SK-N-SH (cell line): ENCODE measurements at regions not wholly inside any gene's neighbourhood (a gene's known extent, or its start where the extent isn't known, plus 50 kb on each side); places are given as distances from the start of the nearest gene placed in this dataset.
A peak's percentile ranks its signal among the peaks of the same experiment; 100 is the strongest.

Experiments
- CTCF ChIA-PET: fragments of 300-600, 350-600 bp; formaldehyde crosslinking; extraction: SDS; loops from one replicate; lab custom pipeline; 2021; lab: Yijun Ruan, JAX
- POLR2A ChIA-PET: fragments of 350-600 bp; sonication (Branson Sonifier 250); formaldehyde crosslinking; extraction: SDS; loops from one replicate; lab custom pipeline; 2020; ENCODE audit warnings: antibody characterized with exemption, inconsistent platforms; lab: Yijun Ruan, JAX
- DNase-seq: peaks from one replicate; pipeline ENCODE4 v3.0.0; 2012
- H2AFZ ChIP-seq: fragments of 200-600 bp; sonication (generic); 2 replicates; pipeline ENCODE4 v1.8.1; 2016; ENCODE audit warnings: antibody characterized with exemption, mild to moderate bottlenecking, low read depth
- H3F3A ChIP-seq: fragments of 200-600 bp; sonication (generic); replicated peaks from 2 replicates; pipeline ENCODE3; 2016; ENCODE audit warnings: antibody characterized with exemption, mild to moderate bottlenecking; ENCODE audit not compliant: insufficient read depth
- H3K27ac ChIP-seq, 2 experiments: fragments of 200-500 bp in 1 of 2; fragments of 200-600 bp in 1 of 2; sonication (Bioruptor generic) in 1 of 2; sonication (generic), shearing (Covaris generic) in 1 of 2; 2 replicates each; pipeline versions ENCODE4 v1.5.1 to v1.6.1; 2014 to 2016; ENCODE audit warnings: low read depth in 2 of 2, inconsistent platforms in 1 of 2, low read length in 1 of 2, mild to moderate bottlenecking in 1 of 2, mixed read lengths in 1 of 2
- H3K27me3 ChIP-seq: fragments of 200-600 bp; sonication (generic), shearing (Covaris generic); 2 replicates; pipeline ENCODE4 v1.6.1; 2016; ENCODE audit warnings: mixed run types; ENCODE audit not compliant: insufficient read depth
- H3K36me3 ChIP-seq, 2 experiments: fragments of 200-500 bp in 1 of 2; fragments of 200-600 bp in 1 of 2; sonication (Bioruptor generic) in 1 of 2; sonication (generic) in 1 of 2; replicated peaks in 1 of 2; 2 replicates each; pipeline versions ENCODE3 to v1.5.1; 2014 to 2016; ENCODE audit warnings: low read length in 1 of 2, mild to moderate bottlenecking in 1 of 2; ENCODE audit not compliant: insufficient read depth in 2 of 2, control insufficient read depth in 1 of 2
- H3K4me1 ChIP-seq, 2 experiments: fragments of 200-500 bp in 1 of 2; fragments of 200-600 bp in 1 of 2; sonication (Bioruptor generic) in 1 of 2; sonication (generic), shearing (Covaris generic) in 1 of 2; 2 replicates each; pipeline versions ENCODE4 v1.5.1 to v1.6.1; 2014 to 2016; ENCODE audit warnings: low read depth in 1 of 2, low read length in 1 of 2, mixed run types in 1 of 2; ENCODE audit not compliant: insufficient read depth in 2 of 2, control insufficient read depth in 1 of 2
- H3K4me2 ChIP-seq: fragments of 200-600 bp; sonication (generic), shearing (Covaris generic); 2 replicates; pipeline ENCODE4 v1.6.1; 2017; ENCODE audit warnings: mixed run types
- H3K4me3 ChIP-seq, 2 experiments: fragments of 200-500 bp in 1 of 2; fragments of 200-600 bp in 1 of 2; sonication (Bioruptor generic) in 1 of 2; sonication (generic), shearing (Covaris generic) in 1 of 2; 2 replicates each; pipeline versions ENCODE4 v1.5.1 to v1.8.1; 2014 to 2016; ENCODE audit warnings: low read depth in 2 of 2, inconsistent platforms in 1 of 2, low read length in 1 of 2, mild to moderate bottlenecking in 1 of 2, mixed read lengths in 1 of 2, moderate library complexity in 1 of 2
- H3K79me2 ChIP-seq: fragments of 200-600 bp; sonication (generic); 2 replicates; pipeline ENCODE4 v1.8.1; 2017; ENCODE audit warnings: mild to moderate bottlenecking; ENCODE audit not compliant: insufficient read depth
- H3K9ac ChIP-seq: fragments of 200-600 bp; sonication (generic); 2 replicates; pipeline ENCODE4 v1.6.1; 2017; ENCODE audit warnings: mixed run types
- H3K9me2 ChIP-seq: fragments of 200-600 bp; sonication (generic); 2 replicates; pipeline ENCODE4 v1.6.1; 2017; ENCODE audit warnings: mixed run types
- H3K9me3 ChIP-seq: fragments of 200-600 bp; sonication (generic); 2 replicates; pipeline ENCODE4 v1.6.1; 2017; ENCODE audit warnings: mixed run types, mild to moderate bottlenecking, moderate library complexity
- H4K20me1 ChIP-seq: fragments of 200-600 bp; sonication (generic); 2 replicates; pipeline ENCODE4 v1.6.1; 2017; ENCODE audit warnings: mild to moderate bottlenecking, mixed run types; ENCODE audit not compliant: insufficient read depth
- FOXJ3 ChIP-seq: sonication (generic); formaldehyde crosslinking; IDR thresholded peaks from 2 replicates; pipeline ENCODE4 v1.5.1; 2020; ENCODE audit warnings: mild to moderate bottlenecking, missing genetic modification reagents
- FOXM1 ChIP-seq: IDR thresholded peaks from 2 replicates; pipeline ENCODE4 v1.4.0; 2012; ENCODE audit warnings: low read depth, mild to moderate bottlenecking
- GABPA ChIP-seq: IDR thresholded peaks from 2 replicates; pipeline ENCODE4 v1.4.0; 2012; ENCODE audit warnings: low read depth, mild to moderate bottlenecking
- MAX ChIP-seq: IDR thresholded peaks from 2 replicates; pipeline ENCODE4 v1.4.0; 2012; ENCODE audit warnings: low read depth
- MEF2A ChIP-seq: IDR thresholded peaks from 2 replicates; pipeline ENCODE4 v1.4.0; 2012; ENCODE audit warnings: low read depth, borderline replicate concordance
- SIN3A ChIP-seq: IDR thresholded peaks from 2 replicates; pipeline ENCODE4 v1.6.1; 2012; ENCODE audit warnings: low read depth, mild to moderate bottlenecking, low read length, moderate library complexity, borderline replicate concordance
- SMC3 ChIP-seq: IDR thresholded peaks from 2 replicates; pipeline ENCODE4 v1.6.1; 2012; ENCODE audit warnings: low read depth, low read length, improper control_type of control experiment
- TAF1 ChIP-seq: IDR thresholded peaks from 2 replicates; pipeline ENCODE4 v1.6.1; 2012; ENCODE audit warnings: low read depth, mild to moderate bottlenecking, low read length, moderate library complexity, borderline replicate concordance
- TCF12 ChIP-seq: IDR thresholded peaks from 2 replicates; pipeline ENCODE4 v1.4.0; 2012
- TEAD4 ChIP-seq: IDR thresholded peaks from 2 replicates; pipeline ENCODE4 v1.4.0; 2012; ENCODE audit warnings: mild to moderate bottlenecking, borderline replicate concordance; ENCODE audit not compliant: insufficient read depth
- USF1 ChIP-seq: IDR thresholded peaks from 2 replicates; pipeline ENCODE4 v1.4.0; 2012; ENCODE audit warnings: low read depth, borderline replicate concordance
- USF2 ChIP-seq: fragments of 150-350 bp; IDR thresholded peaks from 2 replicates; pipeline ENCODE4 v1.6.1; 2017; ENCODE audit warnings: antibody characterized with exemption, low read length, low read depth, borderline replicate concordance
- WGBS: methylation state at CpG from one replicate; pipeline ENCODE4 v1.1.6; 2017; ENCODE audit warnings: low lambda C conversion rate; 5-methylcytosine and 5-hydroxymethylcytosine counted together
- TF ChIP-seq, protein P1 (sequence below): IDR thresholded peaks from 2 replicates; pipeline ENCODE4 v1.6.1; 2012; ENCODE audit warnings: mild to moderate bottlenecking, low read depth, low read length, moderate library complexity

DNA sequence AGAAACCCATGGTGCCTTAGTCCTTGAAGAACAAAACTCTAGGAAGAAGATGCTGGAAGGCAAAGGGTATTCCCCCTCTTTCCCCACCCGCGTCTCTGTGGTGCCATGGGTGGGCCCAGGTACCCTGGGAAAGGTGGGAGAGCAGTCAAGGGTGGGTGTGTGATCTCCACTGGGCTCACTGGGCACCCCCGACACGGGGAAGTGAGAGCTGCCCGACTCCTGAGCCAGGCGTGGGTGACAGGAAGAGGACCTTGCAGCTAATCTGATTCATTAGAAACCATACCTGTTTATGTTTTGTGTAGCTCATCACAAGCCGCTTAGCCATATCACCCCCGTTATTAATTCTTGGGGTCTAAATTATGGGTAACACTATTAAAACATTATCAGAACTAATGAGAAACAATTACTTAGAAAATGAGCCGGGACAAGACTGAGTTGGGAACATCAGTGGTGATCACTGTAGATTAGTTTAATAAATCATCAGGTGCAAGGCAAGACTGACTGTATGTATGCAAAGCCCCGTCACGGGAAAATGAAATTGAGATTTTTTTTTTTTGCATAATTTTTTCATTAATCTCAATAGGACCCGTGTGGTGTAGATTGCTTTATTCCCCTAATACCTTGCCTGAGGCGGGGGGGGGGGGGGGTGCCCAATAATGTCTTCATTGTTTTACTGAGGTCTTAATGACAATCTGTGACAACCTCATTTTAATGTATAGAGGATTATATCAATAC, 77.3 kb downstream of the ZIC5 start:
- CTCF ChIA-PET = interaction anchor here (2.8 kb wide), 1 partner anchor 22 kb away, joined by 11 read pairs; no protein-coding TSS in a partner anchor
- H2AFZ ChIP-seq = no peak overlapping the region
- no peaks in the 10 kb centered on the region for H3K9me2 ChIP-seq
- H3K27ac ChIP-seq = no peak overlapping the region
- peak; percentile 22 for DNase-seq
- WGBS = 66% methylated on average over 11 of the region's 13 CpGs
- H3K9me3 ChIP-seq = no peaks in the 10 kb centered on the region
- no peaks in the 10 kb centered on the region for H4K20me1 ChIP-seq
- peak overlapping the region; percentile 33; the same call in 1 of the 2 replicates for H3K4me2 ChIP-seq
- POLR2A ChIA-PET = no interaction called here
- H3K79me2 ChIP-seq = no peaks in the 10 kb centered on the region
- no peak overlapping the region for H3K9ac ChIP-seq
- H3K36me3 ChIP-seq = no peaks in the 10 kb centered on the region
- H3K4me3 ChIP-seq = no peak overlapping the region
- TF ChIP-seq USF2 (no peak), USF1 (no peak), TEAD4 (no peak), FOXJ3 (CRISPR knock-in tag) (no peak), MAX (no peak), SIN3A (no peak), TCF12 (no peak), SMC3 (no peak), TAF1 (no peak), MEF2A (no peak), FOXM1 (no peak), GABPA (no peak)
- TF ChIP-seq, protein P1, sequence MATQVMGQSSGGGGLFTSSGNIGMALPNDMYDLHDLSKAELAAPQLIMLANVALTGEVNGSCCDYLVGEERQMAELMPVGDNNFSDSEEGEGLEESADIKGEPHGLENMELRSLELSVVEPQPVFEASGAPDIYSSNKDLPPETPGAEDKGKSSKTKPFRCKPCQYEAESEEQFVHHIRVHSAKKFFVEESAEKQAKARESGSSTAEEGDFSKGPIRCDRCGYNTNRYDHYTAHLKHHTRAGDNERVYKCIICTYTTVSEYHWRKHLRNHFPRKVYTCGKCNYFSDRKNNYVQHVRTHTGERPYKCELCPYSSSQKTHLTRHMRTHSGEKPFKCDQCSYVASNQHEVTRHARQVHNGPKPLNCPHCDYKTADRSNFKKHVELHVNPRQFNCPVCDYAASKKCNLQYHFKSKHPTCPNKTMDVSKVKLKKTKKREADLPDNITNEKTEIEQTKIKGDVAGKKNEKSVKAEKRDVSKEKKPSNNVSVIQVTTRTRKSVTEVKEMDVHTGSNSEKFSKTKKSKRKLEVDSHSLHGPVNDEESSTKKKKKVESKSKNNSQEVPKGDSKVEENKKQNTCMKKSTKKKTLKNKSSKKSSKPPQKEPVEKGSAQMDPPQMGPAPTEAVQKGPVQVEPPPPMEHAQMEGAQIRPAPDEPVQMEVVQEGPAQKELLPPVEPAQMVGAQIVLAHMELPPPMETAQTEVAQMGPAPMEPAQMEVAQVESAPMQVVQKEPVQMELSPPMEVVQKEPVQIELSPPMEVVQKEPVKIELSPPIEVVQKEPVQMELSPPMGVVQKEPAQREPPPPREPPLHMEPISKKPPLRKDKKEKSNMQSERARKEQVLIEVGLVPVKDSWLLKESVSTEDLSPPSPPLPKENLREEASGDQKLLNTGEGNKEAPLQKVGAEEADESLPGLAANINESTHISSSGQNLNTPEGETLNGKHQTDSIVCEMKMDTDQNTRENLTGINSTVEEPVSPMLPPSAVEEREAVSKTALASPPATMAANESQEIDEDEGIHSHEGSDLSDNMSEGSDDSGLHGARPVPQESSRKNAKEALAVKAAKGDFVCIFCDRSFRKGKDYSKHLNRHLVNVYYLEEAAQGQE = no peak
- H3F3A ChIP-seq = no peaks in the 10 kb centered on the region
- peaks cover 88% of the 10 kb centered on the region for H3K27me3 ChIP-seq
- H3K4me1 ChIP-seq = no peaks in the 10 kb centered on the region; a peak in 1 of 4 replicates
